ENCODE measurements at regions not wholly inside any gene's neighbourhood (a gene's known extent, or its start where the extent isn't known, plus 50 kb on each side); places are given as distances from the start of the nearest gene placed in this dataset.
"Not testable (repeated sequence)": the region's sequence is repeated elsewhere in the genome, so short reads cannot be mapped to it uniquely, and the experiment has no call there.

- no peak for DNase-seq
Measured at GRCh38 chr3:127413318-127413673, 125.5 kb upstream of the PRR20G start.

GRCh38 chr3:127412578-127413317, 124.9 kb upstream of the PRR20G start:
- DNase-seq = no peak

- DNase-seq = not testable (repeated sequence)
Measured at GRCh38 chr3:127411875-127412274, 124.0 kb upstream of the PRR20G start.

- no peak for DNase-seq
Measured at GRCh38 chr3:127411083-127411727, 123.4 kb upstream of the PRR20G start.

GRCh38 chr3:127410678-127411077, 122.8 kb upstream of the PRR20G start:
- DNase-seq = no peak

- DNase-seq = no peak
Measured at GRCh38 chr3:127410137-127410488, 122.3 kb upstream of the PRR20G start.

GRCh38 chr3:127409421-127410136, 121.7 kb upstream of the PRR20G start:
- DNase-seq = no peak

GRCh38 chr3:127408684-127409420, 121.0 kb upstream of the PRR20G start:
- no peak for DNase-seq

GRCh38 chr3:127408022-127408683, 120.3 kb upstream of the PRR20G start:
- DNase-seq = no peak

- no peak for DNase-seq
Measured at GRCh38 chr3:127407026-127407939, 119.4 kb upstream of the PRR20G start.

GRCh38 chr3:127406309-127407025, 118.6 kb upstream of the PRR20G start:
- no peak for DNase-seq

GRCh38 chr3:127405791-127406190, 117.9 kb upstream of the PRR20G start:
- DNase-seq = no peak

GRCh38 chr3:127405010-127405598, 117.3 kb upstream of the PRR20G start:
- no peak for DNase-seq

GRCh38 chr3:127404221-127405009, 116.6 kb upstream of the PRR20G start:
- DNase-seq = no peak

GRCh38 chr3:127403795-127404194, 115.9 kb upstream of the PRR20G start:
- DNase-seq = no peak

- no peak for DNase-seq
Measured at GRCh38 chr3:127399154-127399553, 111.3 kb upstream of the PRR20G start.

- DNase-seq = no peak
Measured at GRCh38 chr3:127396473-127396872, 108.6 kb upstream of the PRR20G start.

- DNase-seq = no peak
Measured at GRCh38 chr3:127395663-127396355, 108.0 kb upstream of the PRR20G start.

- no peak for DNase-seq
Measured at GRCh38 chr3:127394984-127395662, 107.3 kb upstream of the PRR20G start.

Data from NCI-H1048 (cell line).